Testis (tissue), 2 donors: ENCODE measurements at regions not wholly inside any gene's neighbourhood (a gene's known extent, or its start where the extent isn't known, plus 50 kb on each side); places are given as distances from the start of the nearest gene placed in this dataset.

ENCODE experiments used
- DNase-seq: peaks from one replicate; pipeline ENCODE4 v3.0.0-alpha.2; 2019
- H3K27ac ChIP-seq, 2 donors: fragments of 200-600 bp; sonication (generic); one replicate each; pipeline ENCODE4 v1.5.1; 2019
- H3K27me3 ChIP-seq: fragments of 200-600 bp; sonication (generic); one replicate; pipeline ENCODE4 v1.5.1; 2019
- H3K36me3 ChIP-seq: fragments of 200-600 bp; sonication (generic); one replicate; pipeline ENCODE4 v1.5.1; 2017; ENCODE audit warnings: low read depth; ENCODE audit errors: missing control alignments
- H3K4me1 ChIP-seq: fragments of 200-600 bp; sonication (generic); one replicate; pipeline ENCODE4 v1.5.1; 2019
- H3K4me3 ChIP-seq, 2 donors: fragments of 200-600 bp; sonication (generic); one replicate each; pipeline ENCODE4 v1.5.1; 2017 to 2019
- H3K9me3 ChIP-seq: fragments of 200-600 bp; sonication (generic); one replicate; pipeline ENCODE4 v1.5.1; 2017
- POLR2A ChIP-seq: fragments of 450-650 bp; IDR thresholded peaks from one replicate; pipeline ENCODE4 v1.6.1; 2017; ENCODE audit warnings: antibody characterized with exemption, mild to moderate bottlenecking, moderate library complexity
- WGBS, 2 donors: methylation state at CpG; one replicate each; pipeline ENCODE4 v1.1.5; 2018; 5-methylcytosine and 5-hydroxymethylcytosine counted together
- intact Hi-C: fragments of 100-400 bp; cut with DNase I; formaldehyde crosslinking; loops from one replicate; pipeline ENCODE4 v1.15.1; 2023; ENCODE audit warnings: low total_unique reads
- TF ChIP-seq, protein P1 (sequence below), 3 experiments: fragments of 450-650 bp in 2 of 3; fragments of 200-600 bp in 1 of 3; sonication (generic) in 1 of 3; IDR thresholded peaks; one replicate each; pipeline ENCODE4 v1.5.1; 2016 to 2019; ENCODE audit warnings: antibody characterized with exemption in 3 of 3, mild to moderate bottlenecking in 2 of 3, moderate library complexity in 1 of 3

DNA sequence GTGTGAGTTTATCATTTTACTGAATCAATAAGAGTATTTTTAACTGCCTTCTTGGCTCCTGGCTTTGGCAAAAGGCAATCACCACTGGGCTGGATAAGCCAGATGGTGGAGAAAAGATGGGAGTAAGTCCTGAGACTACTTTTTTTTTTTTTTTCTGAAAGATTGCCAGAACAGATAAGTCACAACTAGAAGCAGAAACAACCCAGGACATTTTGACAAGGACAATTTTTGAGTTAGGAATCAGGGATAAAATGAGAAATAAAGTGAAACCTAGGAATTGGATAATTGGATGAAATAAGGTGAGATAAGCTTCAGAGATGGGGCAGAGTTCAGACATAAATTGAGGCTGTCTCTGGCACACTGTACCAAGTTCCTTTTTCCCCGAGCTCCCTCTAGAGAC lies 471.0 kb downstream of the KLHL13 start:
- WGBS, 2 donors = 38% methylated on average over 1 of the region's 1 CpG
- no peak for DNase-seq
- TF ChIP-seq POLR2A = no peak
- TF ChIP-seq, protein P1, sequence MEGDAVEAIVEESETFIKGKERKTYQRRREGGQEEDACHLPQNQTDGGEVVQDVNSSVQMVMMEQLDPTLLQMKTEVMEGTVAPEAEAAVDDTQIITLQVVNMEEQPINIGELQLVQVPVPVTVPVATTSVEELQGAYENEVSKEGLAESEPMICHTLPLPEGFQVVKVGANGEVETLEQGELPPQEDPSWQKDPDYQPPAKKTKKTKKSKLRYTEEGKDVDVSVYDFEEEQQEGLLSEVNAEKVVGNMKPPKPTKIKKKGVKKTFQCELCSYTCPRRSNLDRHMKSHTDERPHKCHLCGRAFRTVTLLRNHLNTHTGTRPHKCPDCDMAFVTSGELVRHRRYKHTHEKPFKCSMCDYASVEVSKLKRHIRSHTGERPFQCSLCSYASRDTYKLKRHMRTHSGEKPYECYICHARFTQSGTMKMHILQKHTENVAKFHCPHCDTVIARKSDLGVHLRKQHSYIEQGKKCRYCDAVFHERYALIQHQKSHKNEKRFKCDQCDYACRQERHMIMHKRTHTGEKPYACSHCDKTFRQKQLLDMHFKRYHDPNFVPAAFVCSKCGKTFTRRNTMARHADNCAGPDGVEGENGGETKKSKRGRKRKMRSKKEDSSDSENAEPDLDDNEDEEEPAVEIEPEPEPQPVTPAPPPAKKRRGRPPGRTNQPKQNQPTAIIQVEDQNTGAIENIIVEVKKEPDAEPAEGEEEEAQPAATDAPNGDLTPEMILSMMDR (IDR thresholded peaks at IDR 0.05) = no peak
- Histone ChIP-seq H3K36me3 (no peaks in the 10 kb centered on the region), H3K4me3 (no peak overlapping the region), H3K4me1 (no peaks in the 10 kb centered on the region), H3K9me3 (no peaks in the 10 kb centered on the region), H3K27me3 (no peaks in the 10 kb centered on the region), H3K27ac (no peak overlapping the region)
- intact Hi-C loops = no loop called here

DNA sequence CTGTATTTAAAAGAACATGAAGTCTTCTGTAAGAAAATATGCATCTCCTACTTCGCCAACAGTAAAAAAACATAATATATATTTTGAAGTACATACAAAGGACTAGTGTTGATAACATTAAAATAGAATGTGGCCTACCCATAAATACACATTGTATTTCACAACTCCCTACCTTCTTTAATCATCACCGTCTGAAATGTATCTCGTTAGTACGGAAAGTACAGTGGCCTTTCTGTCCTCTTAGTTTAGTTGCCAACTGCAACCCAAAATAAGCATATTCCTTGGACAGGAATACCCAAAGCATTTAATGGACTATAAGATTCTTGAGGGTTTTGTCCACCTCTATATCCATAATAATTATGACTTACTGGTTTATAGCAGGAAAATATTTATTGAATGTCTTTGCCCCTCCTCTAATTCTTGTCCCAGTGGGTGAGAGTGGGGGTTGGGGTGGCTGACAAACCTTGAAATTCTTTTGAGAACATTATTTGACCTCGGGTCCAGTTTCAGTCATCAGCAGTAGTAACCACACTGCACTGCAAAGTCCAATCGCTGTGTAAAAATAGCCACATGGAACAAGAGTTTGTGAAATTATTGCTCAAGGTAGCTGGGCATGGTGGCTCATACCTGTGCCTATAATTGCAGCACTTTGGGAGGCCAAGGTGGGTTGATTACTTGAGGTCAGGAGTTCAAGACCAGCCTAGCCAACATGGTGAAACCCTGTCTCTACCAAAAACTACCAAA lies 474.5 kb downstream of the KLHL13 start:
- Histone ChIP-seq H3K27me3 (no peaks in the 10 kb centered on the region), H3K4me1 (no peaks in the 10 kb centered on the region), H3K27ac (no peak overlapping the region), H3K36me3 (no peaks in the 10 kb centered on the region), H3K9me3 (no peaks in the 10 kb centered on the region), H3K4me3 (no peak overlapping the region)
- 52 to 56% methylated on average over 6 of the region's 6 CpGs for WGBS, 2 donors
- DNase-seq = no peak
- TF ChIP-seq, protein P1 (IDR thresholded peaks at IDR 0.05) = no peak
- TF ChIP-seq POLR2A = no peak
- intact Hi-C loops = no loop called here

DNA sequence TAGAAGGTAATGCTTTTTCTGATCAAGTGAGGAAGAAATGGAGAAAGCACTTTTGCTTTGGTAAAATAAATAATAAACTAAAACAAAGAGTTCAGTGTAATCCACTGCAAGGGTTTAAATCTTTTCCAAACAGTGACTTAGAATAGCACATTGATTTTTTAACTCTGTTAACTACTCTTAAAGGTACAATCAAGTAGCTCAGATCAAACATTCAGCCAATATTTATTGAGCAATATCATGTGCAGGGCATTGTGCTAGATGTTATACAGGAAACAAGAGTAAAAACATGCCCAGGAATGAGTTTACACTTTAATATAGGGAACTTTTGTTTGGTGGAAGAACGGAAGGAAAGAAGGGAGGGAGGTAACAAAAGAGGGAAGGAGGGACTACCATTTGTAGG lies 479.8 kb downstream of the KLHL13 start:
- Histone ChIP-seq H3K27ac (no peak overlapping the region), H3K36me3 (no peaks in the 10 kb centered on the region), H3K9me3 (no peaks in the 10 kb centered on the region), H3K4me3 (no peak overlapping the region), H3K27me3 (no peaks in the 10 kb centered on the region), H3K4me1 (no peaks in the 10 kb centered on the region)
- TF ChIP-seq, protein P1 (IDR thresholded peaks at IDR 0.05) = no peak
- TF ChIP-seq POLR2A = no peak
- intact Hi-C loops = no loop called here
- DNase-seq = no peak
- 54 to 69% methylated on average over 1 of the region's 1 CpG for WGBS, 2 donors

DNA sequence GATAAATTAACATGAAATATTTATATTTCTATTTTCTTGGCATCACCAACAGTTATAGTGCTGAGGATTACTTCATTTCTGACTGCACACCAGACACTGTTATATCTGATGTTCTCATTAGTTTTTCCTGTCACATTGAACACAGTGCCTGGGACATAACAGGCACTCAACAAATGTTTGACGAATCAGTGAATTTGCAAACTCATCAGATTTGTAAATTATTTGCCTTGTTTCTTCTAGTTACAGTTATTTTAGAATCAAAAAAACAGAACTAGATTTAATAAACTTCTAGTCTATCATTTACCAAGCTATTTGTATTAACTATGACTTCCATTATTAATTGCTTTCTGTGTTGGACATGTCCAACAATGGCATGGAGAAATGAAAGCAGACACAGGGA lies 483.3 kb downstream of the KLHL13 start:
- Histone ChIP-seq H3K4me1 (no peaks in the 10 kb centered on the region), H3K4me3 (no peak overlapping the region), H3K36me3 (no peaks in the 10 kb centered on the region), H3K9me3 (no peaks in the 10 kb centered on the region), H3K27ac (no peak overlapping the region), H3K27me3 (no peaks in the 10 kb centered on the region)
- intact Hi-C loops = no loop called here
- no peak for DNase-seq
- WGBS, 2 donors = 50 to 84% methylated on average over 1 of the region's 1 CpG
- TF ChIP-seq, protein P1 (IDR thresholded peaks at IDR 0.05) = no peak
- no peak for TF ChIP-seq POLR2A

DNA sequence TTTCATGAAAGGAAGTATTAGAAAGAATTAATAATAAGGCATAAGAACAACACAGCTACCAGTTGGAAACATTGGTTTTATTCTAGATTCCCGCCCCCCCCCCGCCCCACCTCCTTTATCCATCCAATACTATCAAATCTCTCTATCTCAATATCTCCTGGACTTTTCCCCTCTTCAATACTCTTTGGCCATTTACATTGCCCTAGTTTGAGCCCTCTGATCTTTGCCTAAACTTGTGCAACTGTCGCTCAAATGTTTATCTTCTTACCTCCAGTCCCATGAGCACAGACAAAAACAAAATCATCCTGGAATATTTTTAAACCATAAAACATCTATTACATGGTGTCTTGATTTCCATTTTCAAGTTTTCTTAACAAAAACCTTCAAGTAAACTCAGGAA lies 488.2 kb downstream of the KLHL13 start:
- WGBS, 2 donors = 93% methylated on average over 1 to 3 of the region's 3 CpGs
- H3K4me1 ChIP-seq = no peaks in the 10 kb centered on the region
- no peak overlapping the region for H3K27ac ChIP-seq
- H3K9me3 ChIP-seq = no peaks in the 10 kb centered on the region
- TF ChIP-seq POLR2A = no peak
- TF ChIP-seq, protein P1 (IDR thresholded peaks at IDR 0.05) = no peak
- DNase-seq = no peak
- intact Hi-C loops = no loop called here
- no peaks in the 10 kb centered on the region for H3K36me3 ChIP-seq
- no peaks in the 10 kb centered on the region for H3K27me3 ChIP-seq
- no peak overlapping the region for H3K4me3 ChIP-seq
